ENCODE measurements at regions not wholly inside any gene's neighbourhood (a gene's known extent, or its start where the extent isn't known, plus 50 kb on each side); places are given as distances from the start of the nearest gene placed in this dataset.

DNA sequence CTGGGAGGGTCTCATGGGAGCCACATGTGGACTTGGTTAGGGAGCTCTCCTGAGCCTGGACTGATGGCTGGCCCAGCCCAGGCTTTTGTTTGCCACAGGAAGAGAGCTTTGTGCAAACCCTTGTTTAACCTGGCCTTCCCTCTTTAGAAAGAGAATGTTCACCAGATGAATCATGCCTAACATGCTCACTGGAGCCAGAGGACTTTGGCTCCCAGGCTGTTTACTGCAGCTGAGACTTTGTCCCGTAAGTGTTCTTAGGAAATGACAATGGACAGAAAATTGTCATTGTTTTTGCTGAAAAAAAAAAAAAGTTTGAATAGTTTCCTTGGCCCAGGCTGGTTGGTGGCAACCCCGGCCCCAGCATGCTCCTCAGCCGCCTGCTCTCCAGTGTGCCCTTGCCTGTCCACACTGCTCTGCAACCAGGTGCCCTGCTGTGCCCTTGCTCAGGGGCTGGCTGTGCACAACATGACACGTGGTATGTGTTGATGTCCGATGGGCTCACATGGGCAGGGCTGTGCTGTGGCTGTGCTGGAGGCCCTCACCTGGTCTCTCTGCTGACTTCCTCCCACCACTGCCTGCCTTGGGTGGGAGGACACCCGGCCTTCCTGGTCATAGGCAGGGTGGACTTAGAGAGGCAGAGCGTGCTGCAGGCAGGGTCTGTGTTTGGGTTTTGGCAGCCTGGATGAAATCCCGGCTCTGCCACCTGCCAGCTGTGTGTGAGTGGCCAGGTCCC is 215.3 kb upstream of the ZNF32 start:
- H3K9me3 Mint-ChIP-seq: no peaks in the 10 kb centered on the region
- no peak overlapping the region for H3K4me3 ChIP-seq (ENCODE audit: low read length)
- H3K36me3 Mint-ChIP-seq: no peaks in the 10 kb centered on the region
- TF ChIP-seq, protein P1, sequence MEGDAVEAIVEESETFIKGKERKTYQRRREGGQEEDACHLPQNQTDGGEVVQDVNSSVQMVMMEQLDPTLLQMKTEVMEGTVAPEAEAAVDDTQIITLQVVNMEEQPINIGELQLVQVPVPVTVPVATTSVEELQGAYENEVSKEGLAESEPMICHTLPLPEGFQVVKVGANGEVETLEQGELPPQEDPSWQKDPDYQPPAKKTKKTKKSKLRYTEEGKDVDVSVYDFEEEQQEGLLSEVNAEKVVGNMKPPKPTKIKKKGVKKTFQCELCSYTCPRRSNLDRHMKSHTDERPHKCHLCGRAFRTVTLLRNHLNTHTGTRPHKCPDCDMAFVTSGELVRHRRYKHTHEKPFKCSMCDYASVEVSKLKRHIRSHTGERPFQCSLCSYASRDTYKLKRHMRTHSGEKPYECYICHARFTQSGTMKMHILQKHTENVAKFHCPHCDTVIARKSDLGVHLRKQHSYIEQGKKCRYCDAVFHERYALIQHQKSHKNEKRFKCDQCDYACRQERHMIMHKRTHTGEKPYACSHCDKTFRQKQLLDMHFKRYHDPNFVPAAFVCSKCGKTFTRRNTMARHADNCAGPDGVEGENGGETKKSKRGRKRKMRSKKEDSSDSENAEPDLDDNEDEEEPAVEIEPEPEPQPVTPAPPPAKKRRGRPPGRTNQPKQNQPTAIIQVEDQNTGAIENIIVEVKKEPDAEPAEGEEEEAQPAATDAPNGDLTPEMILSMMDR (IDR thresholded peaks at IDR 0.05): no peak
- H3K36me3 ChIP-seq (ENCODE audit: control insufficient read depth, insufficient read depth, low read length): no peaks in the 10 kb centered on the region
- DNase-seq (no peak), ATAC-seq (no peak)
- intact Hi-C loops (cut with micrococcal nuclease): no loop called here
- no peak overlapping the region for H3K4me3 Mint-ChIP-seq
- 90% methylated on average over 8 of the region's 8 CpGs for WGBS (ENCODE audit: insufficient coverage)
- peaks cover 9 to 14% of the 10 kb centered on the region in 2 donors for H3K27me3 Mint-ChIP-seq (ENCODE audit: low read depth in 2 of 2)
- H3K9me3 ChIP-seq (ENCODE audit: control insufficient read depth, insufficient read depth, low read length): no peaks in the 10 kb centered on the region
- H3K27ac Mint-ChIP-seq: no peak overlapping the region
- no peaks in the 10 kb centered on the region for H3K4me1 ChIP-seq (ENCODE audit: control insufficient read depth, insufficient read depth, low read length)
- H3K27me3 ChIP-seq (ENCODE audit: control insufficient read depth, insufficient read depth, low read length): no peaks in the 10 kb centered on the region
- H3K4me1 Mint-ChIP-seq: no peaks in the 10 kb centered on the region
- H3K27ac ChIP-seq (ENCODE audit: low read length): no peak overlapping the region

DNA sequence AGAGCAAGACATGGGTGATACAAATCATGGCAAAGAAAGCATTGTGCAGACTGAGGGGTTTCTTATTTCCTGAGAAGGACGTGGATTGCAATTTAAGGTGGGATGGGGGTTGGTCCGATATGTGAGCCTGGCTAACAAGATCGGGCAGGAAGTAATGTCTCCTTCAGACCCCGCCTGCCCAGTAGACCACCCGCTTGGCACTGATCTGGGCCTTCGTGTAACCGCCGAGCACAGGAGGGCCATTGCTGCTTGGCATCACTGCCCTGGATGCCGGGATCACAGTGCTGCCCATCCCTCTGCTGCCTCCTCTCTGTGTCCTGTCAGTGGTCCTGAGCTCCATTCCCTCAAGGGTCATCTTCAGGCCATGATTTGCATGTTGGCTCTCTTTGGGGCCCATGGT is 214.6 kb upstream of the ZNF32 start:
- H3K4me1 ChIP-seq (ENCODE audit: control insufficient read depth, insufficient read depth, low read length): no peaks in the 10 kb centered on the region
- ATAC-seq (no peak), DNase-seq (no peak)
- intact Hi-C loops (cut with micrococcal nuclease): no loop called here
- Mint-ChIP-seq H3K27ac (no peak overlapping the region), H3K4me1 (no peaks in the 10 kb centered on the region), H3K36me3 (no peaks in the 10 kb centered on the region), H3K4me3 (no peak overlapping the region), H3K9me3 (no peaks in the 10 kb centered on the region), H3K27me3 (ENCODE audit: low read depth in 2 of 2) (peaks cover 9 to 14% of the 10 kb centered on the region in 2 donors)
- TF ChIP-seq, protein P1 (IDR thresholded peaks at IDR 0.05): no peak
- H3K9me3 ChIP-seq (ENCODE audit: control insufficient read depth, insufficient read depth, low read length): no peaks in the 10 kb centered on the region
- H3K4me3 ChIP-seq (ENCODE audit: low read length): no peak overlapping the region
- H3K36me3 ChIP-seq (ENCODE audit: control insufficient read depth, insufficient read depth, low read length): no peaks in the 10 kb centered on the region
- H3K27me3 ChIP-seq (ENCODE audit: control insufficient read depth, insufficient read depth, low read length): no peaks in the 10 kb centered on the region
- 93% methylated on average over 9 of the region's 9 CpGs for WGBS (ENCODE audit: insufficient coverage)
- no peak overlapping the region for H3K27ac ChIP-seq (ENCODE audit: low read length)

DNA sequence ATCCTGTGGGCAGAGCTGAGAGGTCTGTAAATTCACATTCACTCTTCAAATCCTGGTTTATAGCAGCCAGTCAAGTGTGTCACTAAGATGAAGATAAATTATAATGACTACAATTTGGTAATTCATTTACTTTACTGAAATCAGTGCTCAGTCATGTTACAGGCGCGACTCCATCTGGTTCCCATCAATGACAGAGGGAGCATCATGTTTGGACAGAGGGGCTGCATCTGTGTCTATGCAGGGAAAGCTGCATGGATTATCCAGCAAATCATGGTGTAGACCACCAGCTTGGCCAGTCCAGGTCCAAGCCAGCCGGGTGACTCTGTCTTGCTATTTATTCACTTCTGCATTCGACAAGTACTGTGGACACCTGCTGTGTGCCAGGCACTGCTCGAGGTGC is 214.1 kb upstream of the ZNF32 start:
- no peak for DNase-seq
- Histone ChIP-seq H3K4me3 (ENCODE audit: low read length) (no peak overlapping the region), H3K27ac (ENCODE audit: low read length) (no peak overlapping the region), H3K27me3 (ENCODE audit: control insufficient read depth, insufficient read depth, low read length) (no peaks in the 10 kb centered on the region), H3K4me1 (ENCODE audit: control insufficient read depth, insufficient read depth, low read length) (no peaks in the 10 kb centered on the region), H3K36me3 (ENCODE audit: control insufficient read depth, insufficient read depth, low read length) (no peaks in the 10 kb centered on the region), H3K9me3 (ENCODE audit: control insufficient read depth, insufficient read depth, low read length) (no peaks in the 10 kb centered on the region)
- Mint-ChIP-seq H3K9me3 (no peaks in the 10 kb centered on the region), H3K4me1 (no peaks in the 10 kb centered on the region), H3K27ac (no peak overlapping the region), H3K27me3 (ENCODE audit: low read depth in 2 of 2) (peaks cover 9 to 14% of the 10 kb centered on the region in 2 donors), H3K36me3 (no peaks in the 10 kb centered on the region), H3K4me3 (no peak overlapping the region)
- TF ChIP-seq, protein P1 (IDR thresholded peaks at IDR 0.05): no peak
- intact Hi-C loops (cut with micrococcal nuclease): no loop called here
- WGBS (ENCODE audit: insufficient coverage): 95% methylated on average over 5 of the region's 5 CpGs
- no peak for ATAC-seq
